ENCODE measurements at regions not wholly inside any gene's neighbourhood (a gene's known extent, or its start where the extent isn't known, plus 50 kb on each side); places are given as distances from the start of the nearest gene placed in this dataset.
A peak's percentile ranks its signal among the peaks of the same experiment; 100 is the strongest.
"Not testable (repeated sequence)": the region's sequence is repeated elsewhere in the genome, so short reads cannot be mapped to it uniquely, and the experiment has no call there.

DNA sequence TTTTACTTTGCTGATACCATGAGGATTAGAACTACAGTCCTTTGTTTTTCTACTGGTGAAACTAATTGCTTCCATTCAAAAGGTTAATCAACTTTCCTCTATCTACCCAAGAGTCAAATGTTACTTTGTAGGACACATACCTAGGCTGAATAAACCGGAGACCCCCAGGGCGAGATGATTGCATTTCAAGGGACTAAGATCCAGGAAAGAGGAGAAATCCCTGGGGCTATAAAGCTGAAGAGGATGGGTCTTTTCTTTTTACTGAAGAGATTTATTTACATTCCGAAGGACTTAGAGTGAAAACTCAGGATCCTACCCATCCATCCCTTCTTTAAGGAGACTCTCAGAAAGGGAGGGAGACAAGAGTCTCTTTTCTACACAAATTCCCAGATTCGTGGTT lies 331.9 kb downstream of the CDH19 start:
- no peak for DNase-seq

DNA sequence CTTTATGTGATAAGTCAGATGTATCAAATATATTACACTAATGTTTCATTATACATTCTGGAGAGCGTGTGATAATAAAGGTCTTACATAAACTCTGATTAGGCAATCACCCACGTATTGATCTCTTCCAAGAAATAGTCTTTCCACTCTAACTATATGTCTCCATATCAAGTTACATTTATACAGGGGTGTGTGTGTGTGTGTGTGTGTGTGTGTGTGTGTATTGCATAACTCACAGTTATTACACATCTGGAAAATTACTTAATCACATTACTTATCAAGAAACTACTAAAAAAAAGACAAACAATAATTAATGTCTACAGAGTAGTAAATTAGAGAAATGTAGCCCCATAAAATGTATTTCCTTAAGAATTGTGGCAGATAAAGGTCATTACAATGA lies 339.8 kb downstream of the CDH19 start:
- peak; percentile 63 for DNase-seq

DNA sequence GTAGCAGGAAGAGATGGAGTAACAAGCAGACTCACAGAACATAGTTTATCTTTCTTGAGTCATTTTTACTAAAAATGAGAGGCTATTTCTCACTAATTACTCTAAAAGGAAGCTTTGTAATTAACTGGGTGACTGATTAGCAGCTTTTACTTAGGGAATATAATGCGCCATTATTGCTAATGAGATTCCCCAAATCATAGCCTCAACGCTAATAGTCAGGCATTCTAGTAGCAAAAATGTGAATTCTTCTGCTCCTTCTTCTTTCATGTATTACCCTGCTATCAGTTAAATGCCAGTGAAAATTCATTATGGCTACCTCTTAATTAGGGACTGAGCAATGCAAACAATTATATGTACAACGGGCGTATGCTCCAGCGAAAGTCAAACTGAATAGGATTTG lies 349.8 kb downstream of the CDH19 start:
- DNase-seq: no peak

DNA sequence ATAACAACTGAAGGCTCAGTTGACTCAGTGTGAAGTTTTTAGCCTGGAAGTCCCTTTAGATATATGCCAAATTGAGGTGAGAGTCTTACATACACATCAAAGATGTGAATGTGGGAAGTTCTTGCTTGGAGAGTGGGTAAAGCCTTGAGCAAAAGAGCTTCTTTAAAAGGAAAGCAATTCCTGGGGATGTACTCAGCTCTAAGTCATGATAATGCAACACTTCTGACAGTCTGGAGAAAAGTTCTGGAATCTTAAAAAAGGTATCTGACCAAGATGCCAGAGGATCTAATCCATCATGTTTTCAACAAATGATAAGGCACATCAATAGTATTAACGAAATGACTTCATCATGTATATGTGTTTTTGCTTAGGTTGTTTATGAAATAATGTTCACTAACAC lies 351.2 kb downstream of the CDH19 start:
- DNase-seq: no peak

DNA sequence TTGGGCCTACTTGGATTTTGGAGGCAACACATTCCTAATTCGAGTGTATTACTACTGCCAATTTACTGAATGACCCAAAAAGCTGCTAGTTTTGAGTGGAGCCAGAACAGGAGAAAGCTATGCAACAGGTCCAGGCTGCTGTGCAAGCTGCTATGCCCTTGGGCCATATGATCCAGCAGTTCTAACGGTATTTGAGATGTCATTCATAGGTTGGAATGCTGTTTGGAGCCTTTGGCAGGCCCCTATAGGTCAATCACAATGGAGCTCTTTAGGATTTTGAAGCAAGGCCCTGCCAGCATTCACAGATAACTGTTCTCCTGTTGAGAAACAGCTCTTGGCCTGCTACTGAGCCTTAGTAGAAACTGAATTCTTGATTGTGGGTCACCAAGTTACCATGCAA lies 368.7 kb downstream of the CDH19 start:
- DNase-seq: peak; percentile 9

DNA sequence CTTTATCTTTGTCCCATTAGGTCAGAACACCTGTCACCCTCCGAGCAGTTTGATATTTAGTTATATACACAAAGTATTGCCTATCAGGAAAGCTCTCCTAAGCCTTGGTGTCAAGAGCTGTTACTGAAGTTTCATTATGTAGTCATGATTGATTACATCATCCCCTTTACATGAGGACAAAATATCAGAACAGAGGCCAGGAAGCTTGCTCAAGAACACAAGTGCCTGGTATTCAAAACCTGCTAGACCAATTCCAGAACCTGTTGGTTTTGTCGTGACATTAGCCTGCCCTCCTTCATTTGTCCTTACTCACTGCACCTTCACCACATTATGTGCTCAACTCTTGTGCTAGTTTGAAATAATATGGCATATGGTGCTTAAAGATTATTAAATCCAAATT lies 377.1 kb downstream of the CDH19 start:
- DNase-seq: no peak

DNA sequence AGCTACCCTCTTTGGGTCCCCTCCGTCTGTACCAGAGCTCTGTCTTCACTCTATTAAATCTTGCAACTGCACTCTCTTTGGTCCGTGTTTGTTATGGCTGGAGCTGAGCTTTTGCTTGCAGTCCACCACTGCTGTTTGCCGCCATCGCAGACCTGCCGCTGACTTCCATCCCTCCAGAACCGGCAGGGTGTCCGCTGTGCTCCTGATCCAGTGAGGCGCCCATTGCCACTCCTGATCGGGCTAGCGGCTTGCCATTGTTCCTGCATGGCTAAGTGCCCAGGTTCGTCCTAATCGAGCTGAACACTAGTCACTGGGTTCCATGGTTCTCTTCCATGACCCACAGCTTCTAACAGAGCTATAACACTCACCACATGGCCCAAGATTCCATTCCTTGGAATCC lies 380.6 kb downstream of the CDH19 start:
- not testable (repeated sequence) for DNase-seq

DNA sequence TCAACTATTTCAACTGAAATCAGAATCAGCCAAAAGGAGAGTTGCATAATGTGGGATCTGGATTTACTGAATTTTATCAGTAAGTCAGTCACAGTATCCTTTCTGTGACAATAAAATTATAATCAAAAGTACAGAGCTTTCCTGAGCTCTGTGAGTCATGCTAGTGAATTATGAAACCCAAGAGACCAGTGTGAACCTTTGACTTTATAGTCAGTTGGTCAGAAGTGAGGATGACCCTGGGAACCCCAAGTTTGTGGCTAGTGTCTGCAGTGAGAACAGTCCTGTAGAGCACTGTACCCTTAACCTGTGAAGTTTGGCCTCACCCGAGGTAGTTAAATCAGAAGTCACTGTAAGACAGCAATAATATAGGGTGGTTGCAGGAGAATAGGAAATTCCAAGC lies 381.7 kb downstream of the CDH19 start:
- DNase-seq: no peak

DNA sequence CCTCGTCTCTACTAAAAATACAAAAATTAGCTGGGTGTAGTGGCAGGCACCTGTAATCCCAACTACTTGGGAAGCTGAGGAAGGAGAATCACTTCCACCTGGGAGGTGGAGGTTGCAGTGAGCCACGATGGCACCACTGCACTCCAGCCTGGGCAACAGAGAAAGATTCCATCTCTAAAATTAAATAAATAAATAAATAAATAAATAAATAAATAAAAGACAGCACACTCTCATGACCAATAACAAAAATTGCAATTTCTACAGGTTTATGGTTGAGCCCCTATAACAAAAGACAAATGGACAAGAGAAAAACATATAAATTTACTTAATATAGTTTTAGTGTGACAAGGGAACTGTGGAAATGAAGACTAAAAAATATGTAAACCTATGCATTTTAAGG lies 384.1 kb downstream of the CDH19 start:
- DNase-seq: no peak

DNA sequence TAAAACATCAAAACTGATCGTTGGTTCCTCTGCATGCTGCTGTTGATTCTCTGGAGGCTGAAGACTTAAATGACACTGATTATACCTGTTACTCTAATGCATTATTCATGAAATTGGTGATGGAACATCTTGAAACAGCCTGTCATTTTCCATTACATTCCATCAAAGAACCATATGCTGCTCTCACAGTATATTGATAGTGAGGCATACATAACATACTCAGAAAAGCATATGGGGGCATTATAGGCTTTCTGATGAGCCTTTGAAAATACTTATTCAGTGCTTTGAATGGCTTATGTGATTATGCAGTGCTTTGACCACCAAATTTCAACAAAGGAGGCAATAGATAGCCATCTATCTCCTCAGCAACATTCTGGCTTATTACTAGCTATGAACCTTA lies 392.1 kb downstream of the CDH19 start:
- DNase-seq: no peak

DNA sequence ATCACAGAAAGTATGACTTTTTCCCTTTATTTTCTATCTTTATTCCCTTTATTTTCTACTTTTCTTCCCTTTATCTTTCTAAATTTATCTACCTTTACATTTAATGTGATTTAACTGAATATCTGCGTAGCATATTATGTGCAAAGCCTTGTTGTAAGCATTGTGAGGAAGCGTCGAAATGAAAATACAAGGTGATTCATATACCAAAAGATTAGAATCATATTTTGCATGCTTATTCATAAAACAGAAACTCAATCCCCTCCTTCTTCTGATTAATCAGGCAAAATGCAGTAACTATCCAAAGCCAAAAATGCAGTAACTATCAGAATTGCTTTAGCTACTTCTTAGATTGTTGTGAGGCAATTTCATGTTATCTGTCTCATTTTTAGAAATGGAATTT lies 393.0 kb downstream of the CDH19 start:
- DNase-seq: no peak

DNA sequence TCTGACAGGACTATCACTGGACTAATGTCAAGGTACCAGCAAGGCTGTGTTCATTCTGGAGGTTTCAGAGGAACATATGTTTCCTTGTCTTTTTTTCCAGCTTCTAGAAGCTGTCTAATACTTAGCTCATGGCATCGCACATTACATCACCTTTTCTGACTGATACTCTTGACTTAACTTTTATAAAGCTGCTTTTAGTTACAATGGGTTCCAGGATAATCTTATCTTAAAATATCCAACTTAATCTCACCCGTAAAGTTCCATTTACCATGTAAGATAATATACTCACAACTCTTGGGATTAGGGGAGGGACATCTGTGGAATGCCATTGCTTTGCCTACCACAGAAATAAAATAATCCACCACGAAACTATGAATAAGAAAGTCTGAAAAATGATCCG lies 394.2 kb downstream of the CDH19 start:
- no peak for DNase-seq

DNA sequence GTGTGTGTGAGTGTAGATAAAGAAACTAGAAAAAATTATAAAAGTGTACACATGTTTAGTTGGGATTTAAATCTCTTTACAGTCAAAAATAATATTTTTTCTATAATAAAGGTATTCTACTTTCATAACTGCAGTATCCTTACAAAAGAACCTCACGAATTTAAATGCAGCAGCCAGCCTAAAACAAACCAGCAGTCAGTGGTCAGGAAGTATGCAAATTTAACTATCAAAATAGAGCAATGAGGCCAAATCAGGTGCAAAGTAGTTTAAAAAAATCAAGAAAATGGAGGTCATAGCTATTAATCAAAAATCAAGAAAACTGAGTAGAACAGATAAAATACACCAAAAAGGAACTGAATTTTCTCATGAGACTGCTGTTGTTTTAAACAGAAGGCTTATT lies 407.1 kb downstream of the CDH19 start:
- no peak for DNase-seq

DNA sequence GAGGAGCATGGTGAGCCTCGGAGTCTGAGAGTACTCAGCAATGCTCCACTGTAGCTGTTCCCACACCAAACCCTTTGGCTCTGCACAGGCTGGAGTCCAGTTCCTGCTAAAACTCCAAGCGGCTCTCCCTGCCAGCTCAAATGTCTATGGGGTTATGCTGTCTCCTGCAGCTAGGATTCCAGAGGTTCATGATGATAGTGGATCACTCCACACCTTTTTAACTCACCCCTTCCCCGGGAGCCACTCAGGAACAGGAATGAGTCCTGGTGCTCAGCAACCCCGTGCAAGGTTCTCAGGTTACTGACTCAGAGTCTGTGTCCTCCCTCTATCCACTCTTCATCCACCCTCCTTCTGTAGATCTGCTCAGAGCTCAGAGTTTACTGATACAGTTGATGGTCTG lies 410.0 kb downstream of the CDH19 start:
- DNase-seq: no peak

DNA sequence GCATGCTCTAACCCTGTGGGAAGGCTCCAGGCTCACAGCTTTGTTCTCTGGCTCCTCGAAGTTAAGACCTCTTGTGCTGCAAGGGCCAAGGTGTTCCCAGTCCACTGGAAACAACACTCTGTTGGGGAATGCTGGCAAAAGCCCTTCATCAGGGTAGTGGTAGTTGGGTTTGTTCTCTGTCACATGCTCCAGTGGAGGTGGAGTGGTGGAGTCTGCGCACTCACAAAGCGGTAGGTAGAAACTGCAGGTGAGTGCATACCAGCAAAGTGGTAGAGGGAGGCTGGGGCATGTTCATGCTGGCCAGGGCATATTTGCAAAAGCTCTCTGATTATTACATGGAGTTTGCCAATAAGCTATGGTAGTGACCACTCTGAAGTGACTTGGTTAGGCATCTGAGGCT lies 410.5 kb downstream of the CDH19 start:
- no peak for DNase-seq

DNA sequence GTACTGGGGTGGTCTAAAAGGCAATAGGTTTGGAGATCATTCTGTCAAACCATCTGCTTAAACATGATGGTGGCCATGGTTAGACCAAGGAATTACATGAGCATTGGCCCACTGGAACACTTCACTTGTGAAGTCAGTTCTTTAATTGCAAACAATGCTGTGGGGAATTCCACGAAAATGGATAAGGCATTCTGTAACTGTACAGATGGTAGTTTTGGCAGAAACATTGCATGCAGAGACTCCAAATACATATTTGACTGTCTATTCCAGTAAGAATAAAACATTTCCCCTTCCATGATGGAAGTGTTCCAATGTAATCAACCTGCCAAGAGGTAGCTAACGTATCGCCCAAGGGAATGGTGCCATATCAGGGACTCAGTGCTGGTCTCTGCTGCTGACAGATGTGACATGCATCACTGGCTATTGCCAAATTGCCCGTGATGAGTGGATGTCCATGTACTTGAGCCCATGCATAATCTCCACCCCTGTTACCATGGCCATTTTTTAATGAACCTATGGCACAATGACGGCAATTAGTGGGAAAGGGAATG lies 417.9 kb downstream of the CDH7 start:
- DNase-seq: no peak

DNA sequence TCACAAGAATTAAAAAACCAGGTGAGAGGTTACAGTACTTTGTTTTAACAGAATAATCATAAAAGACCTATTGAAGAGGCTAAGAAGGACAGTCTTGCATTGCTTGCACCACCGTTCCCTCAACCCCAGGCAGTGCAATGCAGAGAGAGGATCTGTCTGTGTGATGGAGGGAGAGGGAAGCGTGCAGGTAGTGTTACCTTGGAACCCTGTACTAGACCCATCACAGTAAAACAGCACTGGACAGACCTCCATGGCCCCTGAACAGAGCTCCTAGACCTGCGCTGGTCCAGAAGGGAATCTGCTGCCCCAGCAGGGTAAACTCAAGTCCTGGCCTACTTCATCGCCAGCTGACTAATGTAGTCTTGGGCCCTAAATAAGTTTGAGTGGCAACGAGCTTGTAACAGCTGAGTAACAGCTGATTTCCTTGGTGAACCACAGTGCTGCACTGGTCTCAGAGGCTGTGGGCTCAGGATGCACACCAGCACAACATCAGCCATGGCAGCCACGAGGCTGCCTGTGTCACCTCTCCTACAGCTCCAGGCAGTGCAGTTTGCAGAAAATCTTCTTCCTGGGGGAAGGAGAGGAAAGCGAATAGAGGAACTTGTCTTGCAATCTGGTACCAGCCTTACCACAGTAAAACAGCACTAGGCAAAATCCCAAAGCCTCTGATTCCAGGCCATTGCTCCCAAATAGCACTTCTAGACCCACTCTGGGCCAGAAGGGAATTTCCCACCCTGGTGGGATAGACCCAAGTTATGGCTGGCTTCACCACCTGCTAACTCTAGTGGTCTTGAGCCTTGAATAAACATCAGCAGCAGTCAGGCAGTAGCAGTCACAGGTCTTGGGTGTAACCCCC lies 417.2 kb downstream of the CDH7 start:
- no peak for DNase-seq

DNA sequence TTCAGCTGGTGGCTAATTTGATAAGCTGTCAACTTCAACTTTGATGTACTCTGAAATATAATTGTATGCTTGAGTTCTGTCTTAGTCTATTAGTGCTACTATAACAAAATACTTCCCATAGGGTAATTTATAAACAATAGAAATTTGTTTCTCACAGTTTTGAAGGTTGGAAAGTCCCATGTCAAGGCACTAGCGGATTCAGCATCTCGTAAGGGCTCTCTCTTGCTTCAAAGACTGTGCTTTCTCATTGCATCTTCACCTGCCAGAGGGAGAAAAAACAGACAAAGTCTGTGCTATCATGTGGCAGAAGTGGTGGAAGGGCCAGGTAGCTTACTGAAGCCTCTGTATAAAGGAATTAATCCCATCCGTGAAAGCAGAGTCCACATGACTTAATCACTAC lies 409.2 kb downstream of the CDH7 start:
- no peak for DNase-seq

DNA sequence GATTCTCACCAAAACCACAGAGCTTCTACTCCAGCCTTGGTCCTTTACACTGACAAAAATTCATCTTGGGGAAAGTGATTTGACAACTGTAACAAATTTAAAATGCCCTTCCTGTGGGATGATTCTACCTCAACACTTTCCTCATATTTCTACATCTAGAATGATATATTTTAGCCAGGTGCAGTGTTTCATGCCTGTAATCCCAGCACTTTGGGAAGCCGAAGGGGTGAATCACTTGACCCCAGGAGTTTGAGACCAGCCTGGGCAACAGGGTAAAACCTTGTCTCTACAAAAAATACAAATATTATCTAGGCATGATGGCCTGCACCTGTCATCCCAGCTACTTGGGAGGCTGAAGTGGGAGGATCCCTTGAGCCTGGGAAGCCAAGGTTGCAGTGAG lies 408.6 kb downstream of the CDH7 start:
- no peak for DNase-seq

DNA sequence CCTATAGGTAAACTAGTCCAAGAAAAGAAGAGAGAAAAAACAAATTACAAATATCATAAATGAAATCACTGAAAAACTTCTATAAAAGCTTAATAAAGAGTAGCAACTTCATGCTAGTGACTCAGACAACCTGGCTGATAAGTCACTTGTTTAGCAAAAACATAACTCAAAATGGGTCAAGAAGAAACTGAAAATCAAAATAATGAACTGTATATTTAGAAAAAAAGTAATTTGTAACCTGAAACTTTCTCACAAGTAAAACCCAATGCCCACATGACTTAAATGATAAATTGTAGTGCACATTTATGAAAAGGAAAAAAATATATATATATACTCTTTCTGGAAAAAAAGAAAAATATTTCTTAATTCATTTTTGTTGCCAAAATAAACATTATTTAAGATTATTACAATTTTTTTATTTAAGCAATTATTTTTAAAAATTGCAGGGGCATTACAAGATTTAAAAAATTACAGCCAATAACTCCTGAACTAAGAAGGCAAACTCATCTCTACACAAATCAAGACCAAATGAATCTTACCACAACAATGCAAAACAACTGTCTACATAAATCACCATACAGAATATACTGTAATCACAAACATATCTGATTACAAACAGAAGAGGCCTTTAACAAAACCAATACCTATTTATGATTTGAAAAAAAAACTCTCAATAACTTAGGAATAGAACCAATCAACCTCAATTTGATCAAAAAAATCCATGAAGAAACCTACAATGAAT lies 406.3 kb downstream of the CDH7 start:
- no peak for DNase-seq

DNA sequence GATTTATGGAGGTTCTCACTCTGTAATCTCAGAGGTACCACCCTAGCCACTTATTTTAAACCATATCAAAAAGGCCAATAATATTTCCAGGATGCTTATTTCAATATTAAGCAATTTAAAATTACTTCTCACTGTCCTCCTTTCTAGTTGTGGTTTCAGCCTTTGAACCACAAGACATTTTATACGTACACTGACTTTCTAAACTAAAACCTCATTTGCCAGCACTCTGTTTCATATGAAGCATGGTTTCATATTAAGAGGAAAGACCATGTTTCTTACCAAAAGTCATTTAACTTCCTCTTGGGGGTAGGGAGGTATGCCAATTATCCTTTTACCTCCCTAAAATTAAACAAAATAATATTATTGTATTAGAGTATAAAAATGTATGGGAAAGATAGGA lies 399.8 kb downstream of the CDH7 start:
- DNase-seq: no peak

DNA sequence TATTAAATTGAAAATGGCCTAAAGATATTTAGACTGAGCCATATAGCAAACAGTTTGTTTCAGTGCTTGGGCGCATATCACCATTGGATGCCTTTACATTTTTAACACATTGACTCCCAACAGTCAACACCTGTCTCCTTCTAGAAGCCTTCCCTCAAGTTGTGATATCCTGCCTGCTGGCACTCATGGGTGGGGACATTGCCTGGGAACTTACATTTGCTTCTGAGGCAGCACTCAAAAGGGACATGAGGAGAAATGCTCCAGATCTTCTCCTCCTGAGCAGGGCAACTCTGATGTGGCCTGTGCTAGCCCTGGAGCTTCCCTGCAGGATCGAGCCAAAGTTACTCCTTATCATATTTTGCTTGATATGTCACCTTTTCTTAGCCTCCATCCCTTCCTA lies 392.2 kb downstream of the CDH7 start:
- DNase-seq: no peak

DNA sequence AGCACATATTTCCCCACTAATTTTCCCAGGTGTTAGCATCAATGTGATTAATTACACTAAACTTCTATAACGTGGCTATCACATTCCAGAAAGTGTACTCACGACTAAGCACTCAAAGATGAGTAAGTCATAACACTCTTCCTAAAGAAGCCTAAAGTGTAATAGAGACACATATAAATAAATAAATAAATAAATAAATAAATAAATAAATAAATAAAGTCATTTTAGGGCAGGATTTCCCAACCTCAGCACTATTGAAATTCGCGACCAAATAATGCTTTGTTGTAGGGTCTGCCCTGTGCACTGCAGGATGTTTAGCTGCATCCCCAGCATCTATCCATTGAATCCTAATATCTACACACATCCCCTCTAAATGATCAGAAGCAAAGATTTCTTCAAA lies 390.9 kb downstream of the CDH7 start:
- no peak for DNase-seq

DNA sequence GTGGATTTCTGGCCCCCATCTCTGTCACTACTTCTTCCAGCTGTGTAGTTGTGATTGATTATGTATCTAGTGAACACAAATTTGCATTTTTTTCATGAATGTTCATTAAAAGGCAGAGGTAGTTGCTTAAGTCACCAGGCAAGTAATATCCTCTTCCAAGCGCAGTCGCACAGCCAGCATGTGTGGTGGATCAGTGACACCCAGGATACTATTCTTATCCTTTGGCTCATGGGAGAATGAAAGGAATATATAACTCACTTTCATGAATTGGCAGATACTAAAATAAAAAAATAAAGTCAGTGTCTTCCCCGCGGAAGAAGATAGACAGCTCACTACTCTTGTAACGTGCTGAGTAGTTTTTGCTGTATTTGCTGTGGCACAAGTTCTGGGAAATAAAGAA lies 387.8 kb downstream of the CDH7 start:
- no peak for DNase-seq

Measured in OCI-M1 (cell line).